Neural progenitor cell (in vitro differentiated cells): ENCODE measurements at regions not wholly inside any gene's neighbourhood (a gene's known extent, or its start where the extent isn't known, plus 50 kb on each side); places are given as distances from the start of the nearest gene placed in this dataset.

Experiments
- CTCF ChIP-seq: fragments of 200-600 bp; sonication (generic); IDR thresholded peaks from 2 replicates; pipeline ENCODE4 v1.5.1; 2017; ENCODE audit warnings: antibody characterized with exemption, mild to moderate bottlenecking
- EZH2 ChIP-seq: fragments of 200-600 bp; sonication (generic); IDR thresholded peaks from 2 replicates; pipeline ENCODE4 v1.6.1; 2017; ENCODE audit warnings: antibody characterized with exemption, mild to moderate bottlenecking, moderate library complexity
- EZH2phosphoT487 ChIP-seq: fragments of 200-600 bp; sonication (generic); IDR thresholded peaks from 2 replicates; pipeline ENCODE4 v1.6.1; 2017; ENCODE audit warnings: antibody characterized with exemption

GRCh38 chr3:137572931-137573330 lies 191.2 kb upstream of the SOX14 start:
- TF ChIP-seq CTCF (no peak), EZH2 (no peak), EZH2phosphoT487 (no peak)
